ENCODE measurements at regions not wholly inside any gene's neighbourhood (a gene's known extent, or its start where the extent isn't known, plus 50 kb on each side); places are given as distances from the start of the nearest gene placed in this dataset.
"Not testable (repeated sequence)": the region's sequence is repeated elsewhere in the genome, so short reads cannot be mapped to it uniquely, and the experiment has no call there.

DNA sequence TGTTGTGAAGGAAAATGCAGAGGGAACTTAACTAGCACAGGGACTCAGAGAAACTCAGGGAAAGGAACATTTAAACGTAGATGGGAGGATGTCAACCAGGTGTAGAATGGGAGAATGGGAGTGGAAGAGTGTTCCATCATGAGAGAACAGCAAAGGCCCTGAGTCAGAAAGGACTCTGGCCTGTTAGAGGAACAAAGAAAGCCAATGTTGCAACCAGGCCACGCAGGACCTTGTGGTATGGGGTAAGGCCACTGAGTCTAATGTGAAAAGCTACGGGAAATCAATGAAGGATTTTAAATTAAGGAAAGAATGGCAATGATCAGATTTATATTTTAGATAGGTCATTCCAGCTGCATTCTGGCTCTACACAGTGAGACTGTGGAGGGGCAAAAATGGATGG lies 163.9 kb upstream of the NBPF9 start:
- ATAC-seq; DNase-seq; intact Hi-C loops (cut with micrococcal nuclease): not testable (repeated sequence)

DNA sequence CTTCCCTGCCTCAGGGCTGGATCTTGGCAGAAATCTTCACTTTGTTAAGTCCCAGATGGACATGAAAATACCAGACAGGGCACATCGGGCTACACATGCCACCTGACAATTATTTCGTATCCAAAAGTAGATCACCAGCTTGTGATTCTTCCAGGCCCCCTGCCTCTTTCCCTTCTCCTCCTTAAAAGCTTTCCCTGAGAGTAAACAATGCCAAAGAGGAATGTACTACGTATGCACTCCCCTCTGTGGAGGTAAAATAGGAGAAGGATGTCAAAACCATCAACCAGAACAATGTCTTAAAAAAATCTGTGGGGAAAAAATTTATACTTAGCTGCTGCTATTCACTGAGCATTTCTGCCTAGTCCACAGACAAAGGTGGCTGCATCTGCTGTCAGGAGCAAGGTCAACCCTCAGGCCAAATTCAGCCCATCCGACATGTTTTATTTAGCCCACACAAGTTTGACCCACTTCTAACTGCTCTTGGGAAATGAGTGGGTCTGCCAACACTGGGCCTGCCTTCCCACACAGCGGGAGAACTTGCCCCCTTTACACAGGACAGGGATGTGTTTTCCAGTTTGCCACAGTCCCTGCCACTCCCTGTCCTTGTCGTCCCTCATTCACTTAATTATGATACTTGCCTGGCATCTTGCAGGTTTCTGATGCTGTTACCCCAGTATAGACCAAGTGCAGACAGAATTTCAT lies 165.8 kb upstream of the NBPF9 start:
- ATAC-seq: peak; percentile 70

DNA sequence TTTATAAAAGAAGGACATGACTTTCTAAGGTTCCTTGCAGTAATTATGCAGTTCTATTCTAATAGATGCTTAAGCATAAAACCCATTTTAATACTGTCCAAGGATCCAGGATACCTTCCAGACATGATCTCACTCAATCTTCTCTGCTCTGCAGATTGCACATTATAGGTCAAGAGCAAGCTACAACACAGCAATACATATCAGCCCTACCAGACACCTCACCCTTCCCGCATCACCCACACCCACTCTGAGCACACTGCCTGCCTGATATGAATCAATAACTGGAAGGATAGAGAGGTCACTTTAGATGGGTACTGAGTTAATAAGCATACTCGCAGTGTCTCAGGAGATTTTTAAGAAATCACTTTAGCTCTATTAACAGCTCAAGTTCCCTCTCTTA lies 166.5 kb upstream of the NBPF9 start:
- DNase-seq; intact Hi-C loops (cut with micrococcal nuclease): not testable (repeated sequence)
- peak; percentile 47 for ATAC-seq

More for the DNA sequence above, 165.8 kb upstream of the NBPF9 start:
- intact Hi-C loops (cut with micrococcal nuclease); DNase-seq: not testable (repeated sequence)

DNA sequence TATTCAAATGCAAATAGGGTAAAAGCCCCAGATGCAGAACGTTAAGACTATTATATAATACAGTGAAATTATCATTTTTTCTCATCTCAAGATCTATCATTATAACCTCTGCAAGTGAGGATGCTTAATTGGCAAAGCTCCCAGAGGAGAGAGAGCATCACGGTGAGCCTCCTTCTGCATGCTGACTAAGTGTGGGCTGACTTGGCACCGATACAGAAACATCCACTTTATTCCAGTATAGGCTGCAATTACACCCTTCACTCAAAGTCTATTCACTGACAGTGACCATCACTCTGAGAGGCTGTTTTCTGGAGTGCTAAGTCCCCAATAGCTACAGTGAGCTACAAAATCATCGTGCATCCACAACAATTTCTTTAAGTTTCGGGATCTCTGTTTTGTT lies 171.1 kb upstream of the NBPF9 start:
- DNase-seq; intact Hi-C loops (cut with micrococcal nuclease): not testable (repeated sequence)
- ATAC-seq: peak; percentile 50

DNA sequence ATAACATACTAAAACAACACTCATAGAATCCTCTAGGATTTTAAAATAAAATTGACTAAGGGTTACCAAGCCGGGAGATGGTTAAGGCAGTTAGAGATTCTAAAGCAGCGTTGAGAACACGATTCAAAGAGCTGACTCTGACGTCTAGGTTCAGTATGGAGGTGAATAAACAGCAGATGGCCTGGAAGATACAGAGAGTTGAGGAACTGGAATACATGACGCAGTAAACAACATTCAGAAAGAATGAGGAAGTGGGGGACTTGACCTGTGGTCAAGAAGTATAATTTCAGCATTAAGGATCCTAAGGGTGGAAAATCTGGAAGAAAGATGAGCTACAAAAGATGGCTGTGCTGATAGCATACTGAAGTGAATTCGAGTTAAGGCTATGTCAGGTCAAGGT lies 172.5 kb upstream of the NBPF9 start:
- peak; percentile 32 for ATAC-seq
- DNase-seq; intact Hi-C loops (cut with micrococcal nuclease): not testable (repeated sequence)

DNA sequence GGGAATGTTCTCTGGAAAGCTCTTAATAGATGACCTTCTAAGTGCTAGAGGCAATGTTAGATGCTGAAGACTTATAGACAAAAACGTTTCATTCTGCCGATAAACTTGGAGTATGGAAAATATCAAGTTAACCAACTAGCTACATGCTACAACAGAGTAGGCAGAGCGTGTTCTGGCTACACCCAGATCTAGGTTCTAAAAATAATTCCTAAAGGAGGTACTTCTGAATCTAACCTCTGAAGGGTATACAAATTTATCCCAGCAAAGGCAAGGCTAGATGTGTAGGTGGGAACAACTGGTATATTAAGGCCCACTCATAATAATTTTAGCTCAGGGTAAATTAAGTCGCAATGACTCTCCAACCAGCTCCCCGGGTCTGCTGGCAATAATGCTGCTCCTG lies 173.1 kb upstream of the NBPF9 start:
- DNase-seq; intact Hi-C loops (cut with micrococcal nuclease): not testable (repeated sequence)
- peak; percentile 87 for ATAC-seq

DNA sequence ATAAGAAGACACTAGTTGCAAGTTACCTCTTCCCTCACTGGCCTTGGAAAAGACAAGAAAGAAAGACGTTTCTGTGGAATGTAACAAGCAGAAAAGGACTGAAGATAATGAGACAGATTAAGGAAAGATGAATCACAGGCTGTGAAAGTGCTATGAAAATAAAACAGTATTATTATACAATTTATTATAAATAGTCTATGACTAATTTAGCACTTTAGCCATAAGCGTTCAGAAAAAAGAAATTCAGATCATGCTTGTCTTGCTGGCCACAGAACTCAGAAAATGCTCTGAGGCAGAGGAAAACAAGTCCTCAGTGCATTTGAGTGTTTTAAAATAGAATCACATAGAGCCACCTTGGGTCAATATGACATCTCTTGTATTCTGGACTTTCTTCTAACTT lies 174.8 kb upstream of the NBPF9 start:
- ATAC-seq; DNase-seq; intact Hi-C loops (cut with micrococcal nuclease): not testable (repeated sequence)

DNA sequence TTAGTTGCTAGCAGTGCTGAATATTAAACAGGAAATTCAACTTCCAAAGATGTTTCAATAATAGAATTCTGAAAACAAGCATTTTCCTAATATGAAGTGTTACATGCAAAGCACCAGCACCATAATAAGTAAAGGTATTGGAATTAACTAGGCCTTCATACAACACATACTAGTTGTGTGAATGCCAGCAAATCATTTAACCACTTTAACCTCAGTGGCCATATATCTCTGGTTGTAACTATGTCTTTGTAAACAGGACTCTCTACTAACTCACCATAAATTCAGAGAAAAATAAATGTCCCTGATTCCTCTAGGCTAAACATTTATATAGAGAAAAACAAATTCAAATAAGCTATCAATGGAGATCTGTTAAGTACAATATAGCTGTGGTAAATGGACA lies 175.7 kb upstream of the NBPF9 start:
- intact Hi-C loops (cut with micrococcal nuclease); ATAC-seq; DNase-seq: not testable (repeated sequence)

DNA sequence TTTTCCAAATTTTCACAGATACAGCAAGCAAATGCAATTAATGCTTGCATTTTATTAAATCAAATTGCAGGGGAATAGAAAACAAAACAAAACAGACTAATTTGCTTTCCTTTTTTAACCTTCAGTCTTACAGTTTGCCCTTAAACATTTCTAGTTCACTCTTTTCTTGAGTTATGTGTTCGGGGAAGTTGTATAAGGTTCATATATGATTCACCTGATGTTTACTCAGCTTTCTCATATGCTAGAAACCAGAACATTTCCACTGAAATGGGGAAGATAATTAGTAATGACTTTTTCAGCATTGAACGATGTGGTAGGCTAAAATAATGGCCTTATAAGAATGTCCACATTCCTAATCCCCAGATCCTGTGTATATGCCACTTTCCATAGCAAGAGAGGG lies 176.2 kb upstream of the NBPF9 start:
- intact Hi-C loops (cut with micrococcal nuclease); ATAC-seq; DNase-seq: not testable (repeated sequence)

DNA sequence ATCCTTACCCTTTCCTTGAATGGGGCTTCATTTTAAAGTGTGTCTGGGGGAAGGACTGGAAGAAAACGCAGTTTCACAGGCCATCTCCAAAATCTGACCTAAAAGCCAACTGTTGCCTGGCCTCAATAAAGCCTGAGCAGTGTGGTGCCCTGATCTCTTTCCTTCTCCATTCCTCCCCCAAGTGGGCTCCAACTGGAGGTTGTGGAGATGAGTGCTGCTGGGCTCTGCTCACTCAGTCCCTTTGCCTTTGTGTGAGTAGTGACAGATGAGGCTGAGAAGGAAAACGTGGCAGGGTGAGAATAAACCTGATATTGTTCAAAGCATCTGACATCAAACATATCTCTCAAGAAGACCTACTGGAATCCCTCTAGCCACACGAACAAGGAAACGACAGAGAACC lies 181.4 kb upstream of the NBPF9 start:
- DNase-seq; intact Hi-C loops (cut with micrococcal nuclease): not testable (repeated sequence)

DNA sequence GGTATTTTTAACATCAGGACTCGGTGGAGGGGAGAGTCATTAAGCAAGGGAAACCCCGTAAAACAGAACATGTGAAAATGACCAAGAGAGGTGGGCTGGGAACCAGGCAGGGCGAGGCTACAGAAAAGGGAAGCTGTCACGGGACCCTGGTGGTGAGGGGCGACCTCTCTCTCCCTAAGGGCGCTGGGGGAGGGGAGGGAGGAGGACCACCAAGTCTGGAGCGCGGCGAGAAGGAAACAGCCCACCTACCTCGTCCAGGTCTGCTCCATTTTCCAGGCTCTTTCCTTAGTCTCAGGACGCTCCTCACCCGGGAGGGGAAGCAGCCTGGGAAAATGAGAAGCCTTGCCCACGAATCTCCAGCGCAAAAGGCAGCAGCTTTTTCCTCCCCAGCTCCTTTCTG lies 181.9 kb upstream of the NBPF9 start:
- ATAC-seq: peak; percentile 37
- intact Hi-C loops (cut with micrococcal nuclease): not testable (repeated sequence)

More for the DNA sequence above, 181.4 kb upstream of the NBPF9 start:
- ATAC-seq: peak; percentile 74

DNA sequence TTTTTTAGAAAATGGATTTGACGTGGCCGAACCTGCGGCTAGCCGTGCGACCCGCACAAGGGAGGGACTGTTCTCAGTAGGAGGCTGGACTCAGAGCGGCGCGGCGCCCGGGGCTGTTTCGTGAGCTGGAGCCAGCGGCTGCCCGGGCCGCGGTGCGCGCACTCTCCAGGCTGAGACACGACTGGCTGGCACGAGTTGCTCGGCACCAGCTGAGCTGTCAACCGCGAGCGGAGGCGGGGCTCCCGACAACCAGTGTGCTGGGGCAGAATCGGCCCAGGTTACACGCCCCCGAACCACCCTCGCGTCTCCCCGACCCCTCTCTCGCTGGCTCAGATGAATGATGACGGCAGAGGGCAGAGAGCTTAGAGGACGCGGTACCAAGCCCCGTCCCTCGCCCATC lies 182.3 kb upstream of the NBPF9 start:
- intact Hi-C loops (cut with micrococcal nuclease); DNase-seq: not testable (repeated sequence)

More for the DNA sequence above, 181.9 kb upstream of the NBPF9 start:
- not testable (repeated sequence) for DNase-seq

DNA sequence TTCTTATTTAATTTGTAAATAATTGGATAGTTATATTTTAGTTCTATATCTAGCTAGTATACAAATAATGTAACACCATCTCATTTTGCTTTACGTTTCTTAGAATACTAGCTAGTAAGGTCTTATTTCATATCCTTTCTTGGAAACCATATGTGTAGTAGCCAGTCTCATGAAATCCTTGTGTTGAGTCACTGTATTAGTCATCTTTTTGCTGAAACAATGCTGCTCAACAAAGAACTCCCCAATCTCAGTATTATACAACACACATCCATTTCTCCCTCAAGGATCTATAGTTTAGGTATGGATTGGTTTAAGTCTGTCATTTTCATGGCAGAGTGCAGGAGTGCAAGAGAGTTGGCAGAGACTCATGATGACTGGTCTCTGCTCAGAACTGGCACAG lies 185.2 kb upstream of the NBPF9 start:
- intact Hi-C loops (cut with micrococcal nuclease); DNase-seq; ATAC-seq: not testable (repeated sequence)

More for the DNA sequence above, 182.3 kb upstream of the NBPF9 start:
- ATAC-seq: peak; percentile 95

DNA sequence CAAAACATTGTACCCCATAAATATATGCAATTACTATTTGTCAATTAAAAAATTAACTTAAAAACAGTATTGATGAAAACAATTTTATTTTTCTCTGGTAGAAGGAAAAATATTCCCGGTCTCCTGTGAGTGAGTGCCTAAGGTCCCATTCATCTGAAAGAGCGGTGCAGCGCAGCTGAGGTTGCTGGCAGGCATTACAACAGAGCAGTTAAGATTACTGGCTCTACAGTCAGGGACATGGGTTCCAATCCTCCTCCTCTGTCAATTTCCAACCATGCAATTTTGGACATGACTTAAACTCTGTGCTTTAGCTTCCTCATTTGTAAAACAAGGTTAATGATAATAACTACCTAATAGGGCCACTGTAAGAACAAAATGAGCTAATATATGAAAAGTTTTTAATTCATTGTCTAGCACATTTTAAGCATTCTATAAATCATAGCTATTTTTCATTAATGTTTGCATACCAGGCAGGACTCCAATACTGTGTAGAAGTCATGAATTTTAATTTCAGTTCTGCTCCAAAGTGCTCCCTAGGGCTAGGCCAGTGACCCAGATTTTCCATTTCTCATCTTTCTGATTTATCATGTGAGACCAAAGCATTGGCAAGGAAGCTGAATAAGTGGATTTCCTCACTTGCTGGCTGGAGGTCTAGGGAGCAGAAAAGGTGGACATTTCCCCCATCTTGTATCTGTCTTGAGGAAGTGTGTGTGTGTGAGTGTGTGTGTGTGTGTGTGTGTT lies 174.2 kb upstream of the NBPF19 start:
- DNase-seq; intact Hi-C loops (cut with micrococcal nuclease): not testable (repeated sequence)
- peak; percentile 63 for ATAC-seq

DNA sequence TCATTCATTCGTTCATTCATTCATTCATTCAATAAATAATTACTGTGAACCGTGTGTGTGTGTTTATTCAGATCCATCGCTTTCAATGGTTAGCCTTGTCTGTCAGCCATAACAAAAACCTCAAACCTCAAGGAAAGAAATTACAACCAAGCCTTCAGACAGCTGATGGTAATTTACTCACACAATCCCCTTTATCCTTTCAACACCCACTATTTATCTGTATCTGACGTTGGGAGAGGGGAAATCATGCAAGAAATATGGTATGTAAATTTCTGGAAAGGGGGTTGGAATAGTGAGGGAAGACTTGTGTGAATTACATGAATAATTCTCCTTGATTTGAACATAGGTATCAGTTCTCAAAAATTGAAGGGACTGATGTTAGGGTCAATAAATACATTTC lies 173.6 kb upstream of the NBPF19 start:
- ATAC-seq; DNase-seq; intact Hi-C loops (cut with micrococcal nuclease): not testable (repeated sequence)

DNA sequence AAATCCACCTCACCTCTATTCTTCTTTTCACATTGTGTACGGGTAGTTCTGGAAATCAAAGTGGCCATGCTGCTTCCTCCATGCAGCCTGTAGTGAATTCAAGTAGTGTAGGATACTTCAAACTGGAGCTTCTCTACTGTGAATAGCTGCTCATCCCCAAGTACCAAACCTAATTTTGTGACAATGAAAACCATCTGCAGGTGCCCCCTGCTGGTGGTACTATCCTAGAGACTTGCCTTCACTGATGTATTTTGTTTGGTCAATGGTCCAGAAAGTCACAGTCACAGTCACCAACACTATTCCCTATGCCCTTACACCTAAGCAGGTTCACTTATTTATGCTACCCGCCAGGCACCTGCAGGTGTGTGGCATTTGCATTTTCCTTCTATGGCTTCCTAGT lies 170.0 kb upstream of the NBPF19 start:
- DNase-seq; intact Hi-C loops (cut with micrococcal nuclease): not testable (repeated sequence)
- ATAC-seq: peak; percentile 88

DNA sequence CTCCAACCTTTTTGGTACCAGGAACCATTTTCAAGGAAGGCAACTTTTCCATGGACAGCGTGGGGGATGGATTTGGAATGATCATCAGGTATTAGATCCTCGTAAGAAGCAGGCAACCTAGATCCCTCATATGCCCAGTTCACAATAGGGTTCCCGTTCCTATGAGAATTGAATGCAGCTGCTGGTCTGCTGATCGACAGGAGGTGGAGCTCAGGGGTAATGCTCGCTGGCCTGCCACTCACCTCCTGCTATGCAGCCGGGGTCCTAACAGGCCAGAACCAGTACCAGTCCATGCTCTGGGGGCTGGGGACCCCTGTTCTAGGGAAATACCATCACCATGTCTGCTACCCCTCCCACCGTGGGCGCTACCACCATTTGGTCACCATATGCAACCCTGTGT lies 167.2 kb upstream of the NBPF19 start:
- DNase-seq; ATAC-seq; intact Hi-C loops (cut with micrococcal nuclease): not testable (repeated sequence)

DNA sequence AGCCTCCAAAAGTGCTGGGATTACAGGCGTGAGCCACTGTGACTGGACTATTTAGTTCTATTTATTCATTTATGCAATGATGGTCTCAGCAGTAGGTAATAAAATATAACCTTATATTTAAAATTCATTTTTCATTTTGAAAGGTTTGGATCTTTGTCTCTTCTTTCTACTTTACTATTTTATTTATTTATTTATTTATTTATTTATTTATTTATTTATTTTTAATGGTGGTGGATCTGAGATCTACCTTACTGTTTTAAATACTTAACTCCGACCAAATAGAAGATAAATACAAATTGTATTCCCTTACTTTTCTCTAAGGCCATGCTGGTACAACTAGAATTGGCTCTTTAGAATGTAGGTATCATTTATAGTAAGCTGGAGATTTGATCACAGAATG lies 159.9 kb upstream of the NBPF19 start:
- DNase-seq; ATAC-seq; intact Hi-C loops (cut with micrococcal nuclease): not testable (repeated sequence)

DNA sequence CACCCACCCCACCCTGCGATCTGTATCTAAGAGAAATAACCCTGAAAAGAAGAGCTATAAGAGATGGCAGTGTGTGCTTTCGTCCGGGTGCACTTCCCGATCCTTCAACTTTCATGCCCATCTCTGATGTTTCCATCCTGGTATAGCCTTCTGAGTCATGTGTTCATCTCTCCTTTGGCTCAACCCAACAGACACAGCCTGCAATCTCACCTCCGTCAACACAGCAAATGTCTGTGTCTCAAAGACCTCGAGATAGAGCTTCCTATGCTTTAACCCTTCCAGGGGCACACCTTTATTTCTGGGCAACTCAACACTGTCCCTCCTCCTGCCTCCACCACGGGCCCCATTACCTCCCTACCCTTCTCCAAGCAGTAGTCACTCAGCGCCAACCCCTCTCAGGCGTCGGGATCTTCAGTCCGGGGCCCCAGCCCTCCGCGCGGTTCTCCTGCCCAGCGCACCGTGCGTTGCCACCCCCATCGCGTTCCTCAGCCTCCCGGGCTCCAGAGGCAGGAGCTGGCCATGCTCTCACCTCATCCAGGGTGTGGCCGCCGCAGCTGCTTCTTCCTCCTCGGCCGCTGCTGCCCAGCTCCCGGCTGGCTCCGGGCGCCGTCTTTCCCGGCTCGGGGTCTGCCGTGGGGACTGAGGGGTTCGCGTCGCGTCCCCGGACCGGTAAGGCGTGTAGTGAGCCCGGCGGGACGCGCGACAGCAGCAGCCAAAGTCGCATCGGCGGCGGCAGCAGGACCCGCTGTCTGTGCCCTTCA lies 153.7 kb upstream of the NBPF19 start:
- peak; percentile 55 for ATAC-seq
- intact Hi-C loops (cut with micrococcal nuclease); DNase-seq: not testable (repeated sequence)

DNA sequence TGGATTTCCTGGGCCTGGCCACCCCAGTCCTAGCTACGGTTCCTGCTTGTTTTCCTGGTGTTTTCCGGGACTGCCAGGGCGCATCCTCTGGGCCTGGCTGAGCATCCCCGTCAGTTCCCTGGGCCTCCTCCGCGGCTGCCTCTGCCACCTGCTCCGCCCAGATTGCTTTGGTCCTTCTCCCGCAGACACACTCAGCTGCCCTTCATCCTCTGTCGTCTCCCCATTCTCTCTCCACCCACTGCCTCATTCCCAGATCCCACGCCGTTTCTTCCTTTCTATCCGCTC lies 153.2 kb upstream of the NBPF19 start:
- intact Hi-C loops (cut with micrococcal nuclease); DNase-seq: not testable (repeated sequence)
- ATAC-seq: peak; percentile 47
